ENCODE measurements at regions not wholly inside any gene's neighbourhood (a gene's known extent, or its start where the extent isn't known, plus 50 kb on each side); places are given as distances from the start of the nearest gene placed in this dataset.

DNA sequence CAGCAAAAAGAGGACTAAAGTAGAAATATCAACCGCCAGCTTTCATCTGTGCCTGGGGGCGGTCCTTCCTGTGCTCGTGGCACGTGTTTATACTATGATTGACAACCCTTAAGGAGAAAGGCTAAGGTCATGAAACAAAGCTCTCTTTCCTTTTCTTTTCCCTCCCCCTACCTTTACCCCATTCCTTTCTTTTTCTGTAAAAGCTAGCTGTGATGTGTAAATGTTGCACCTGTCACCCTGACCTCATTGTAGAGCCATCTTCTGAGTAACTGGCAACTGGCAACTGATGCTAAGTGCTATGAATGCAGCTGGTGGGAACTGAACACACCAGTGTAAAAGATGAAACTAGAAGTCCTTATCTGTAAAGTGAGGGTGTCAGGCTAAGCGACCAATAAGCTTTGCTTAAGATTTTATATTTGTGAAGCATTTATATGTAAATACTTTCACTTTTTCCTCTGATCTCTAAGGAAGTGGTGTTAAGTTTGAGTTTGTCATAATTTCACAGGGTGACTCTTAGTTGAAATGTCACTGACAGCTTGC, 102.8 kb upstream of the BCAT1 start:
- H3K79me2 ChIP-seq (ENCODE audit: control insufficient read depth, low read length), result peaks cover 95% of the 10 kb centered on the region
- peaks cover 39% of the 10 kb centered on the region for H3K4me1 ChIP-seq (ENCODE audit: control insufficient read depth, low read length)
- H3K4me2 ChIP-seq (ENCODE audit: low read length), result peak overlapping the region; percentile 89
- H3K36me3 ChIP-seq (ENCODE audit: control insufficient read depth, low read length), result peaks cover 70% of the 10 kb centered on the region
- no peaks in the 10 kb centered on the region for H4K20me1 ChIP-seq (ENCODE audit: control insufficient read depth, insufficient read depth, low read depth, low read length)
- H3K27ac ChIP-seq (ENCODE audit: low read depth, low read length), result peak overlapping the region; percentile 96
- H3K27me3 ChIP-seq (ENCODE audit: control insufficient read depth, low read length), result no peaks in the 10 kb centered on the region
- TF ChIP-seq, protein P1, sequence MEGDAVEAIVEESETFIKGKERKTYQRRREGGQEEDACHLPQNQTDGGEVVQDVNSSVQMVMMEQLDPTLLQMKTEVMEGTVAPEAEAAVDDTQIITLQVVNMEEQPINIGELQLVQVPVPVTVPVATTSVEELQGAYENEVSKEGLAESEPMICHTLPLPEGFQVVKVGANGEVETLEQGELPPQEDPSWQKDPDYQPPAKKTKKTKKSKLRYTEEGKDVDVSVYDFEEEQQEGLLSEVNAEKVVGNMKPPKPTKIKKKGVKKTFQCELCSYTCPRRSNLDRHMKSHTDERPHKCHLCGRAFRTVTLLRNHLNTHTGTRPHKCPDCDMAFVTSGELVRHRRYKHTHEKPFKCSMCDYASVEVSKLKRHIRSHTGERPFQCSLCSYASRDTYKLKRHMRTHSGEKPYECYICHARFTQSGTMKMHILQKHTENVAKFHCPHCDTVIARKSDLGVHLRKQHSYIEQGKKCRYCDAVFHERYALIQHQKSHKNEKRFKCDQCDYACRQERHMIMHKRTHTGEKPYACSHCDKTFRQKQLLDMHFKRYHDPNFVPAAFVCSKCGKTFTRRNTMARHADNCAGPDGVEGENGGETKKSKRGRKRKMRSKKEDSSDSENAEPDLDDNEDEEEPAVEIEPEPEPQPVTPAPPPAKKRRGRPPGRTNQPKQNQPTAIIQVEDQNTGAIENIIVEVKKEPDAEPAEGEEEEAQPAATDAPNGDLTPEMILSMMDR (IDR thresholded peaks at IDR 0.05; ENCODE audit: low read depth, low read length, poor library complexity, severe bottlenecking), result no peak
- TF ChIP-seq EZH2phosphoT487 (IDR thresholded peaks at IDR 0.05; ENCODE audit: borderline replicate concordance, low read length), result no peak
- peaks cover 54% of the 10 kb centered on the region for H3F3A ChIP-seq (ENCODE audit: control insufficient read depth, insufficient read depth)
- H3K9me3 ChIP-seq (ENCODE audit: control insufficient read depth, insufficient read depth, low read length), result peaks cover 5% of the 10 kb centered on the region; the same call in 1 of the 2 replicates
- H3K9me2 ChIP-seq (replicated peaks; ENCODE audit: control insufficient read depth, low read length), result no peaks in the 10 kb centered on the region
- H3K4me3 ChIP-seq (ENCODE audit: low read length), result peak overlapping the region; percentile 80

DNA sequence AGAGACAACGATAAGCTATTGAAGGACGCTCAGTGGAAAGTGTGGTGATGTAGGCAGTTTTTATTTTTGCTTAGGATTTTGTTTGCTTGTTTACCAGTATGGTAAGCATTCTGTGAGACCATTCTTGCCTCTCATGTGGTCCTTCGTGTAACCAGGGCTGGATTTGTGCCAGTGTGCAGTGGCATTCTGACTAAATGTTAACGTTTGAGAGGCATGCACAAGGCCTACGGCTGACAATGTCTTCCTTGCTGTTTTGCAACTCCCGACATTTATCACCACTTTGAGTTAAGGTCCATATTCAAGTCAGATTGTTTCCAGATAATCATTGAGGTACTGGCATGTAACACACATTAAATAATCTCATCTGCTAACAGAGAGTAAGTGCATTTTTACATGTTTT, 102.3 kb upstream of the BCAT1 start:
- peaks cover 90% of the 10 kb centered on the region for H3K79me2 ChIP-seq (ENCODE audit: control insufficient read depth, low read length)
- peak overlapping the region; percentile 96 for H3K27ac ChIP-seq (ENCODE audit: low read depth, low read length)

DNA sequence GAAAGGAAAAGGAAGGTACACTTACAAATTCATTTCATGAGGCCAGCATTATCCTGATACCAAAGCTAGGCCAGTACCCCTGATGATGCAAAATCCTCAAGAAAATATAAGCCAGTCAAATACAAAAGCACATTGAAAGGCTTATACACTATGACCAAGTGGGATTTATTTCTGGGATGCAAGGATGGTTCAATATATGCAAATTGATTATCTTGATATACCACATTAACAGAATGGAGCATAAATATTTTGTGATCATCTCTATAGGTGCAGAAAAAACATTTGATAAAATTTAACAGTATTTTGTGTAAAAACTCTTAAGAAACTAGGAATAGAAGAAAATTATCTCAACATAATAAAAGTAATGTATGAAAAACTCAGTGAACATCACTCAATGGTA, 97.0 kb upstream of the BCAT1 start:
- Histone ChIP-seq H3K9me3 (ENCODE audit: control insufficient read depth, insufficient read depth, low read length) (peaks cover 16% of the 10 kb centered on the region), H3K9me2 (replicated peaks; ENCODE audit: control insufficient read depth, low read length) (no peaks in the 10 kb centered on the region), H3K79me2 (ENCODE audit: control insufficient read depth, low read length) (peaks cover 37% of the 10 kb centered on the region), H3K27ac (ENCODE audit: low read depth, low read length) (no peak overlapping the region), H3F3A (ENCODE audit: control insufficient read depth, insufficient read depth) (peaks cover 18% of the 10 kb centered on the region), H3K4me1 (ENCODE audit: control insufficient read depth, low read length) (peaks cover 49% of the 10 kb centered on the region), H3K4me3 (ENCODE audit: low read length) (no peak overlapping the region), H3K4me2 (ENCODE audit: low read length) (no peak overlapping the region), H4K20me1 (ENCODE audit: control insufficient read depth, insufficient read depth, low read depth, low read length) (no peaks in the 10 kb centered on the region), H3K36me3 (ENCODE audit: control insufficient read depth, low read length) (peaks cover 69% of the 10 kb centered on the region), H3K27me3 (ENCODE audit: control insufficient read depth, low read length) (no peaks in the 10 kb centered on the region)
- TF ChIP-seq, protein P1 (IDR thresholded peaks at IDR 0.05; ENCODE audit: low read depth, low read length, poor library complexity, severe bottlenecking), result no peak
- TF ChIP-seq EZH2phosphoT487 (IDR thresholded peaks at IDR 0.05; ENCODE audit: borderline replicate concordance, low read length), result no peak

More for the DNA sequence above, 102.3 kb upstream of the BCAT1 start:
- Histone ChIP-seq H3K4me1 (ENCODE audit: control insufficient read depth, low read length) (peaks cover 39% of the 10 kb centered on the region), H3F3A (ENCODE audit: control insufficient read depth, insufficient read depth) (peaks cover 50% of the 10 kb centered on the region), H3K4me3 (ENCODE audit: low read length) (peak overlapping the region; percentile 80), H3K36me3 (ENCODE audit: control insufficient read depth, low read length) (peaks cover 70% of the 10 kb centered on the region), H4K20me1 (ENCODE audit: control insufficient read depth, insufficient read depth, low read depth, low read length) (no peaks in the 10 kb centered on the region), H3K27me3 (ENCODE audit: control insufficient read depth, low read length) (no peaks in the 10 kb centered on the region), H3K9me2 (replicated peaks; ENCODE audit: control insufficient read depth, low read length) (no peaks in the 10 kb centered on the region), H3K9me3 (ENCODE audit: control insufficient read depth, insufficient read depth, low read length) (peaks cover 8% of the 10 kb centered on the region), H3K4me2 (ENCODE audit: low read length) (peak overlapping the region; percentile 89)
- TF ChIP-seq, protein P1 (IDR thresholded peaks at IDR 0.05; ENCODE audit: low read depth, low read length, poor library complexity, severe bottlenecking), result no peak
- TF ChIP-seq EZH2phosphoT487 (IDR thresholded peaks at IDR 0.05; ENCODE audit: borderline replicate concordance, low read length), result no peak
